Cardiac muscle cell (in vitro differentiated cells and primary cell): ENCODE measurements at regions not wholly inside any gene's neighbourhood (a gene's known extent, or its start where the extent isn't known, plus 50 kb on each side); places are given as distances from the start of the nearest gene placed in this dataset.
A peak's percentile ranks its signal among the peaks of the same experiment; 100 is the strongest.
"Not testable (repeated sequence)": the region's sequence is repeated elsewhere in the genome, so short reads cannot be mapped to it uniquely, and the experiment has no call there.

Experiments
- DNase-seq, 2 donors: peaks; one replicate each; pipeline versions ENCODE4 v3.0.0 to v3.0.0-alpha.2; 2010 to 2017; ENCODE audit warnings: low read depth in 1 of 2, low spot score in 1 of 2
- H3K27ac ChIP-seq: fragments of 200-600 bp; sonication (generic); 2 replicates; pipeline ENCODE4 v1.5.1; 2016
- H3K27me3 ChIP-seq: fragments of 200-600 bp; sonication (generic); 2 replicates; pipeline ENCODE4 v1.6.0; 2016; ENCODE audit warnings: control low read depth
- H3K36me3 ChIP-seq: fragments of 200-600 bp; sonication (generic); 2 replicates; pipeline ENCODE4 v1.5.1; 2016; ENCODE audit warnings: control low read depth
- H3K4me1 ChIP-seq: fragments of 200-600 bp; sonication (generic); 2 replicates; pipeline ENCODE4 v1.8.1; 2017; ENCODE audit warnings: low read depth, mild to moderate bottlenecking, mixed run types
- H3K4me3 ChIP-seq: fragments of 200-600 bp; sonication (generic); 2 replicates; pipeline ENCODE4 v1.5.1; 2016; ENCODE audit warnings: mild to moderate bottlenecking
- H3K9me3 ChIP-seq: fragments of 200-600 bp; sonication (generic); 2 replicates; pipeline ENCODE4 v1.5.1; 2017; ENCODE audit warnings: low read depth, mild to moderate bottlenecking, control low read depth
- CTCF ChIP-seq: IDR thresholded peaks from 2 replicates; pipeline ENCODE4 v1.5.1; 2012; ENCODE audit warnings: low read depth, mild to moderate bottlenecking, low read length

- no peak for TF ChIP-seq CTCF
- Histone ChIP-seq H3K4me3 (no peak overlapping the region), H3K27ac (no peak overlapping the region), H3K9me3 (no peaks in the 10 kb centered on the region), H3K27me3 (no peaks in the 10 kb centered on the region), H3K36me3 (no peaks in the 10 kb centered on the region), H3K4me1 (no peaks in the 10 kb centered on the region)
- DNase-seq = no peak
Measured at GRCh38 chr3:191026746-191027145, 164.3 kb upstream of the GMNC start.

GRCh38 chr3:191020730-191021396, 158.4 kb upstream of the GMNC start:
- no peaks in the 10 kb centered on the region for H3K4me1 ChIP-seq
- DNase-seq = no peak

GRCh38 chr3:191019855-191020254, 157.4 kb upstream of the GMNC start:
- TF ChIP-seq CTCF = no peak
- H3K4me1 ChIP-seq = no peaks in the 10 kb centered on the region
- H3K27me3 ChIP-seq = no peaks in the 10 kb centered on the region
- no peak overlapping the region for H3K4me3 ChIP-seq
- H3K36me3 ChIP-seq = no peaks in the 10 kb centered on the region
- H3K9me3 ChIP-seq = no peaks in the 10 kb centered on the region
- DNase-seq = no peak
- H3K27ac ChIP-seq = no peak overlapping the region

More at GRCh38 chr3:191020730-191021396, 158.4 kb upstream of the GMNC start:
- TF ChIP-seq CTCF = no peak
- Histone ChIP-seq H3K9me3 (no peaks in the 10 kb centered on the region), H3K27ac (no peak overlapping the region), H3K36me3 (no peaks in the 10 kb centered on the region), H3K27me3 (no peaks in the 10 kb centered on the region), H3K4me3 (no peak overlapping the region)

GRCh38 chr3:191015960-191016359, 153.5 kb upstream of the GMNC start:
- not testable (repeated sequence) for DNase-seq, H3K27me3 ChIP-seq, H3K27ac ChIP-seq, H3K4me1 ChIP-seq, H3K36me3 ChIP-seq, H3K9me3 ChIP-seq, H3K4me3 ChIP-seq

- DNase-seq = no peak
- H3K27ac ChIP-seq = no peak overlapping the region
- H3K27me3 ChIP-seq = no peaks in the 10 kb centered on the region
- no peak for TF ChIP-seq CTCF
- H3K36me3 ChIP-seq = no peaks in the 10 kb centered on the region
- H3K4me3 ChIP-seq = no peak overlapping the region
- H3K4me1 ChIP-seq = peaks cover 7% of the 10 kb centered on the region
- no peaks in the 10 kb centered on the region for H3K9me3 ChIP-seq
Measured at GRCh38 chr3:191008074-191008473, 145.6 kb upstream of the GMNC start.

GRCh38 chr3:191005790-191006189, 143.3 kb upstream of the GMNC start:
- H3K4me1 ChIP-seq = peaks cover 7% of the 10 kb centered on the region
- H3K27ac ChIP-seq = peak overlapping the region; percentile 38
- DNase-seq = peak in 1 of 2 donors; percentile 44

More at GRCh38 chr3:191005790-191006189, 143.3 kb upstream of the GMNC start:
- no peaks in the 10 kb centered on the region for H3K36me3 ChIP-seq
- TF ChIP-seq CTCF = no peak
- no peaks in the 10 kb centered on the region for H3K9me3 ChIP-seq
- no peak overlapping the region for H3K4me3 ChIP-seq
- H3K27me3 ChIP-seq = no peaks in the 10 kb centered on the region
